Stimulated activated CD4-positive, alpha-beta T cell treated with anti-CD3 and anti-CD28 coated beads, Interleukin-12 subunit alpha, Interleukin-12 subunit beta, amount 100 ng/mL, for 24 hours (primary cell): ENCODE measurements at regions not wholly inside any gene's neighbourhood (a gene's known extent, or its start where the extent isn't known, plus 50 kb on each side); places are given as distances from the start of the nearest gene placed in this dataset.

Experiments
- DNase-seq, 2 experiments: peaks; one replicate each; pipeline ENCODE4 v3.0.0-alpha.2; 2020; ENCODE audit warnings: low read depth in 2 of 2

DNA sequence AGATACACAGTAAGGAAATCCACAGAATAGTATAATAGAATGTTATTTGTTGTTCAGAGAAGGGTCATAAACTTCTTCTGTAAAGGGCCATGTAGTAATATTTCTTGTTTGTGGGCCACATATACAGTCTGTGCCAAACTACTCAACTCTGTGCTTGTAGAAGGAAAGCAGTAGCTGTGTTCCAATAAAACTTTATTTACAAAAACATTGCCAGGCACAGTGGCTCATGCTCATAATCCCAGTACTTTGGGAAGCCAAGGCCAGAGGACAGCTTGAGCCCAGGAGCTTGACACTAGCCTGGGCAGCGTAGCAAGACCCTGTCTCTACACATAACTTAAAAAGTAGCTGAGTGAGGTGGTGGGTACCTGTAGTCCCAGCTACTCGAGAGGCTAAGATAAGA is 612.8 kb upstream of the PSMD7 start:
- no peak for DNase-seq

DNA sequence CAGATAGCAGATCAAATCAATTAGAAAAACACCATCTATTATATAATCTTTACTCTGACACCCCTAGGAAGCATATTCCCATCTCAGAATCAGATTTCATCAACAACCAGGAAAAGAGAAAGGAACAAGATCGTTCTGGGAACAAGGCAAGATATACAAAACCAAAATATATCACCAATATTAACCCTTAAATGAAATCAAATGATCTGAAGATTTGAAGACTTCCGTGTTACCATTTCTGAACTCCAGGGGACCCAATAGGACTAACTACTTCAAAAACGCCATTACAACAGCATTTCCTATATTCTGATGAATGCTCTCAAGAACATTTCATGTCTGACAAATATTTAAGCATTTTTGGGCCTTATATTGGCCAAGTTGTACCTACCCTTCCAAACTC is 624.2 kb upstream of the ZFHX3 start:
- no peak for DNase-seq

GRCh38 chr16:73670836-73671820 is 623.2 kb upstream of the ZFHX3 start:
- no peak for DNase-seq

DNA sequence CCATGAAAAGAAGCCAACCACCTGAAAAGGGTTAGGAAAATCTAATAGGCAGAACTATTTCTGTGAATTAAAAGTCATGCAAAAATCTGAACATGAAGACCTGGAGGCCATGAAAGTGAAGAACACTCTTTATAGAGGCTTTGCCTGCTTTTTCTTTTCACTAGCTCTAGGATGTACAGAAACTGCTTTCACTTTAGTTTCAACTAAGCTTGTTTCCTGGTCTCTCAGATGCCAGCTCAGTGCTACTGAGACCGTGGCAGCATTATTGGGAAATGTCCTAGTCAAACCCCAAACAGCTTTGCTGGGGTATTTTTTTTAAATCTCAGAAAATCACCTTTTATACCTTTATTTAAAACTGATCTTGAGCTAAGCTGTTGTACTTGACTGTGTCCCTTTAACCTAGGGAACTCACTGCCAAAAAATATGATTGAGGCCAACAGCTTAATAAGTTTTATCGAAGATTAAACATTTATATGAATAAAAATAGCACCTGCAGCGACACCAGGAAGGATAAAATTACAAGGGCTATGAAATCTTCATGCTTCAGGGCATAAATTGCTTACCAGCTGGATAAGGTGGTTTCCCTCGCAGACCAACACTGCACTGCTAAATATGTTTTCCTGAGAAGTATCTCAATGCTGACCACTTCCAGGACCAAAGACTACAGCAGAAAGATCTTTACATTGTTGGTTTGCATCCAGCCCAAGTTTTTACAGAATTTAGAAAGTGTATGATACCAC is 621.8 kb upstream of the ZFHX3 start:
- no peak for DNase-seq

GRCh38 chr16:73663720-73664119 is 615.8 kb upstream of the ZFHX3 start:
- DNase-seq = no peak

- no peak for DNase-seq
Observed at GRCh38 chr16:73636196-73636595, 588.3 kb upstream of the ZFHX3 start.

- DNase-seq = no peak
Observed at GRCh38 chr16:73629011-73629410, 581.1 kb upstream of the ZFHX3 start.

- no peak for DNase-seq
Observed at GRCh38 chr16:73617738-73618137, 569.8 kb upstream of the ZFHX3 start.

GRCh38 chr16:73616770-73617169 is 568.8 kb upstream of the ZFHX3 start:
- DNase-seq = no peak

- DNase-seq = no peak
Observed at GRCh38 chr16:73616166-73616753, 568.3 kb upstream of the ZFHX3 start.

GRCh38 chr16:73615071-73615940 is 567.4 kb upstream of the ZFHX3 start:
- no peak for DNase-seq

DNA sequence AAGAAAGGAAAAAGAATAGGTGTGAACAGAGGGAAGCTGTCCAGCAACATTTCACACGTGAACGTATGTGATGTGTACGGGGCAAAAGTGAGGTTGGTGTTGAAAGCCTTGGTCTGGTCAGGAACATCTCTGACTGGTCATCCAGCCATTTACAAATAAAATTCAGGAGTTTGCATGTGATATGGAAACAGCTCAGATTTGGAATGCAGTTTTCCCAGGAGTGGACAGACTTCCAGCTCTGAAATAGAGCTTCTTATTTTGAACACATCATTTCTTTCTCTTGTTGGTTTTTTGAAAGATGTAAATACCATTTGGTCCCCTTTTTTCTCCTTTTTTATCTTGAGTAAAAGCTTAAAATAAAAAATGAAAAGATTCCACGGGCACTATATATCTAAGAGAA is 566.2 kb upstream of the ZFHX3 start:
- no peak for DNase-seq

DNA sequence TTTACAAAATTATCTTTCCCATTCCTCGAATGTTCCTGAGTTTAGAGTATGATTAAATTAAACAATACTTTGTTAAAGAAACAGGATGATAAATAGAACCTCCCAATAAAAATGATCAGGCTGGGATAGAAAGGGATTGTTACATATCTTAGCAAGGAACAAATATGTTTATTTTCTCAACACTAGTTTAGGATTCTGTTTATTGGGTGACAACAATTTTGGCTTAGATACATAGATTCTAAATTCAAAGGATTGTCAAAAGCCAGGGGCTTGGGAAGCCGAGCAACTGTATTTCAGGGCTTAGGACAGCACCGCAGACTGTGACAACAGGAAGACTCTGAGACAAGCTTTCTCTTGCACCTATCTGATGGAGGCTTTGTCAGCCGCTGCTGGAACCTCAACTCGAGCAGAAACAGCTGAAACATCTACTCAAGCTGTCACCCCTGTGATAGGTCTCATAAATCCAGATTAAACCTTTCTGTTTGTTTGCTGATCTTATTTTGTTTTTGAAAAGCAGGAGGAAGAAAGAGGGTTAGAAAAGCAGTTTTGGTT is 562.8 kb upstream of the ZFHX3 start:
- DNase-seq = no peak

DNA sequence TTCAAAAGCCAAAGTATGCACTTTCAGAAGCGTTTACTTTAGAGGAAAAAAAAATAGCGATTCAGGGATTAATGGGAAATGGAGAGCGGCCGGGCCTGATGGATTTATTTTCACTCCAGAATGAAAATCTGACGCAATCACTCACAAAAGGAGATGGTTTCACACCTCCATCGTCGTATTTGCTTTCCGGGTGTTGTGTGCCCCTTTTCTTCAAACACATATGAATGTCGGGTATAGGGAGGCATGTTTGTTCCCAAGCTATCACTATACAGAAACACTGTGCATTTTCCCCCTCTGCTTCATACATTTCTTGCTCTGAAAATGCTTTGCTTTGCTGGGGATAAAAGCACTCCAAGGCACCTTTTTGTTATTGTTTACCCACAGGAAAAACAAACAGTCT is 562.2 kb upstream of the ZFHX3 start:
- no peak for DNase-seq

GRCh38 chr16:73608911-73609310 is 561.0 kb upstream of the ZFHX3 start:
- DNase-seq = no peak

GRCh38 chr16:73605309-73605708 is 557.4 kb upstream of the ZFHX3 start:
- no peak for DNase-seq

GRCh38 chr16:73601911-73602310 is 554.0 kb upstream of the ZFHX3 start:
- DNase-seq = no peak

- no peak for DNase-seq
Observed at GRCh38 chr16:73599870-73600269, 551.9 kb upstream of the ZFHX3 start.

DNA sequence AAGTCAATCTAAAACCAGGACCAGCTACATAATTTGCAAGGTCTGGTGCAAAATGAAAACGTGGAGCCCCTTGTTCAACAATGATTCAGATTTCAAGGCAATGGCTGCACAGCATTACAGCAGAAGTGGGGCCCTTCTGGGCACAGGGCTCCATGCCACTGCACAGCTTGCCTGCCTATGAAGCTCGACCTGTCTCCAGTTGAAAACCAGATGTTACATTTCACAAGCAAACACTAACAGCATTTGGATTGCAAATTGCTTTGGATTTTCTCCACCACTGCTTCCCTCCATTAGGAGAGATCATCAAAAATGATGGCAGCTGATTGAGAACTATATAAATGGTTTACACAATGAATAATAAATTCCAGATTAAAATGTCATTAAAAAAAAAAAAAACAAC is 551.4 kb upstream of the ZFHX3 start:
- DNase-seq = no peak

DNA sequence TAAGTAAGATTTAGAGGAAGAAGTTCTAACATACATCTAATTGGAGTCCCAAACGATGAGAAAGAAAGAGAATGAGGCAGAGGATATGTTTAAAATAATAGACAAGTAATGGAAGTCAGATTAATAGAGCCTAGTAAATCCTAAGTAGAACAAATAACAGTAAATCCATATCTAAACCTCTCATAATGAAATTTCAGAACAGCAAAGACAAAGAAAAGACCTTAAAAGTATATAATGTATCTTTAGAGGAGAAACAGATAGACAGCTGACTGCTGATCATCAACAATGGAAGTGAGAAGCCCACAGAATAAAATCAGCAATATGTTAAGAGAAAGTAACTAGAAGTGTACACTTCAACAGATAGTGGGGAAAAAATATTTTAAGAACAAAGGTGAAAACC is 536.2 kb upstream of the ZFHX3 start:
- DNase-seq = no peak

- DNase-seq = no peak
Observed at GRCh38 chr16:73572135-73572828, 524.4 kb upstream of the ZFHX3 start.
